ENCODE measurements at regions not wholly inside any gene's neighbourhood (a gene's known extent, or its start where the extent isn't known, plus 50 kb on each side); places are given as distances from the start of the nearest gene placed in this dataset.

- POLR2A ChIA-PET: no interaction called here
- TF ChIP-seq, protein P1, sequence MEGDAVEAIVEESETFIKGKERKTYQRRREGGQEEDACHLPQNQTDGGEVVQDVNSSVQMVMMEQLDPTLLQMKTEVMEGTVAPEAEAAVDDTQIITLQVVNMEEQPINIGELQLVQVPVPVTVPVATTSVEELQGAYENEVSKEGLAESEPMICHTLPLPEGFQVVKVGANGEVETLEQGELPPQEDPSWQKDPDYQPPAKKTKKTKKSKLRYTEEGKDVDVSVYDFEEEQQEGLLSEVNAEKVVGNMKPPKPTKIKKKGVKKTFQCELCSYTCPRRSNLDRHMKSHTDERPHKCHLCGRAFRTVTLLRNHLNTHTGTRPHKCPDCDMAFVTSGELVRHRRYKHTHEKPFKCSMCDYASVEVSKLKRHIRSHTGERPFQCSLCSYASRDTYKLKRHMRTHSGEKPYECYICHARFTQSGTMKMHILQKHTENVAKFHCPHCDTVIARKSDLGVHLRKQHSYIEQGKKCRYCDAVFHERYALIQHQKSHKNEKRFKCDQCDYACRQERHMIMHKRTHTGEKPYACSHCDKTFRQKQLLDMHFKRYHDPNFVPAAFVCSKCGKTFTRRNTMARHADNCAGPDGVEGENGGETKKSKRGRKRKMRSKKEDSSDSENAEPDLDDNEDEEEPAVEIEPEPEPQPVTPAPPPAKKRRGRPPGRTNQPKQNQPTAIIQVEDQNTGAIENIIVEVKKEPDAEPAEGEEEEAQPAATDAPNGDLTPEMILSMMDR (IDR thresholded peaks at IDR 0.05): no peak
- no peaks in the 10 kb centered on the region for H3K36me3 Mint-ChIP-seq (ENCODE audit: low read depth)
- H3K27me3 Mint-ChIP-seq: peaks cover 8% of the 10 kb centered on the region
- intact Hi-C loops (cut with micrococcal nuclease): no loop called here
- DNase-seq: no peak
- no peaks in the 10 kb centered on the region for H3K9me3 Mint-ChIP-seq
- ATAC-seq (ENCODE audit: low read depth): no peak
- CTCF ChIA-PET: no interaction called here
- H3K4me3 Mint-ChIP-seq: no peak overlapping the region
- H3K27ac Mint-ChIP-seq: no peak overlapping the region
- H3K4me1 Mint-ChIP-seq: peaks cover 2% of the 10 kb centered on the region
Measured at GRCh38 chr2:18503376-18504228, 56.9 kb downstream of the RDH14 start.

GRCh38 chr2:18502142-18502541, 58.3 kb downstream of the RDH14 start:
- H3K9me3 Mint-ChIP-seq: no peaks in the 10 kb centered on the region
- H3K36me3 Mint-ChIP-seq (ENCODE audit: low read depth): no peaks in the 10 kb centered on the region
- CTCF ChIA-PET: no interaction called here
- peaks cover under 1% of the 10 kb centered on the region for H3K4me1 Mint-ChIP-seq
- peaks cover 7% of the 10 kb centered on the region for H3K27me3 Mint-ChIP-seq
- ATAC-seq (ENCODE audit: low read depth) (no peak), DNase-seq (no peak)
- intact Hi-C loops (cut with micrococcal nuclease): no loop called here
- POLR2A ChIA-PET: no interaction called here
- H3K27ac Mint-ChIP-seq: no peak overlapping the region
- TF ChIP-seq, protein P1 (IDR thresholded peaks at IDR 0.05): no peak
- H3K4me3 Mint-ChIP-seq: no peak overlapping the region

DNA sequence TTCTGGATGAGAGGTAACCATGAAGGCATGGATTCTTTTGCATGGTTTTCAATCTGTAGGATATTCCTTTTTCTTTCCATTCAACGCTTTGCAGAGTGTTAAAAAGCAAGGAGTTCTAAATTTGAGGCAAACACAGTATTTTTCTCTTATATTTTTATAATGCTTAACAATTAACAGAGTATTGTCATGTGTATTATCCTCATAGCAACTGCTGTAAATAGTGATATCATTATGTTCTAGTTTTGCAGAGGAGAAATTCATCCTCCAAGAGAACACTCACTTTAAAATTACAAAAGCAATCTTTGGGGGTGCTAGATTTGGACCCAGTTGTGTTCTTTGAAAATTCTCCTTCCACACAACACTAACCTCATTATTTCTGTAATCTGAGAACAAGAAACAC, 58.7 kb downstream of the RDH14 start:
- CTCF ChIA-PET: no interaction called here
- H3K36me3 Mint-ChIP-seq (ENCODE audit: low read depth): no peaks in the 10 kb centered on the region
- no peaks in the 10 kb centered on the region for H3K9me3 Mint-ChIP-seq
- H3K4me1 Mint-ChIP-seq: no peaks in the 10 kb centered on the region
- intact Hi-C loops (cut with micrococcal nuclease): no loop called here
- ATAC-seq (ENCODE audit: low read depth): no peak
- POLR2A ChIA-PET: no interaction called here
- TF ChIP-seq, protein P1 (IDR thresholded peaks at IDR 0.05): no peak
- peaks cover 10% of the 10 kb centered on the region for H3K27me3 Mint-ChIP-seq
- no peak for DNase-seq
- no peak overlapping the region for H3K27ac Mint-ChIP-seq
- no peak overlapping the region for H3K4me3 Mint-ChIP-seq

- Mint-ChIP-seq H3K36me3 (ENCODE audit: low read depth) (no peaks in the 10 kb centered on the region), H3K27ac (no peak overlapping the region), H3K4me1 (no peaks in the 10 kb centered on the region), H3K27me3 (peaks cover 11% of the 10 kb centered on the region), H3K4me3 (no peak overlapping the region), H3K9me3 (no peaks in the 10 kb centered on the region)
- ChIA-PET POLR2A (no interaction called here), CTCF (no interaction called here)
- TF ChIP-seq, protein P1 (IDR thresholded peaks at IDR 0.05): no peak
- ATAC-seq (ENCODE audit: low read depth) (no peak), DNase-seq (no peak)
- intact Hi-C loops (cut with micrococcal nuclease): no loop called here
Measured at GRCh38 chr2:18501156-18501555, 59.3 kb downstream of the RDH14 start.

DNA sequence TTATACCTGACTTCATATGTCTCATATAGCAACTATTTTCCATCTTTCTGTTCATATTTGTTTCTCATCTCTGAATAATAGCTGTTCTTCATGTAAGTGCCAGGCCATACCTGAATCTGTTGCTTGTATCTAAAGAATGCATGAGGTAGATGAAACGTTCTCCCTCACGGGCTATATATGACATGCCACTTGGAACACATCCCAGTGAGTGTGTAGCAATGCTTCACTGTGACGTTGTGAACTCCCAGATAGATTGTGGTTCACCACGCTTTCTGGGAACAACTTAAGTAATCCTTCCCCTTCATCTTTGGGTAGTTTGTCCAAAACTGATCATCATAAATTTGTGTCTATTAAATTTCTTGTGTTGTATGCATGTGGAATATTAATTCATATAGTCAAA, 60.1 kb downstream of the RDH14 start:
- Mint-ChIP-seq H3K9me3 (no peaks in the 10 kb centered on the region), H3K27ac (no peak overlapping the region), H3K4me3 (no peak overlapping the region), H3K36me3 (ENCODE audit: low read depth) (no peaks in the 10 kb centered on the region), H3K4me1 (no peaks in the 10 kb centered on the region), H3K27me3 (peaks cover 16% of the 10 kb centered on the region)
- DNase-seq: no peak
- intact Hi-C loops (cut with micrococcal nuclease): no loop called here
- no peak for ATAC-seq (ENCODE audit: low read depth)
- TF ChIP-seq, protein P1 (IDR thresholded peaks at IDR 0.05): no peak
- ChIA-PET CTCF (interaction anchor here (1.9 kb wide), 1 partner anchor 18 kb away, joined by 5 read pairs; no protein-coding TSS in a partner anchor), POLR2A (no interaction called here)

Measured in activated B cell treated with CpG ODN at 0.5 μM for 24 hours (primary cell).